HG02623 (cell line): ENCODE measurements at regions not wholly inside any gene's neighbourhood (a gene's known extent, or its start where the extent isn't known, plus 50 kb on each side); places are given as distances from the start of the nearest gene placed in this dataset.

Experiments
- ATAC-seq: cut with Tn5 transposase; IDR thresholded peaks from one replicate; pipeline ENCODE4 v1.9.1; 2021; ENCODE audit warnings: moderate library complexity; ENCODE audit not compliant: unreplicated experiment

- no peak for ATAC-seq
Measured at GRCh38 chr1:219283541-219283940, 109.9 kb downstream of the LYPLAL1 start.

DNA sequence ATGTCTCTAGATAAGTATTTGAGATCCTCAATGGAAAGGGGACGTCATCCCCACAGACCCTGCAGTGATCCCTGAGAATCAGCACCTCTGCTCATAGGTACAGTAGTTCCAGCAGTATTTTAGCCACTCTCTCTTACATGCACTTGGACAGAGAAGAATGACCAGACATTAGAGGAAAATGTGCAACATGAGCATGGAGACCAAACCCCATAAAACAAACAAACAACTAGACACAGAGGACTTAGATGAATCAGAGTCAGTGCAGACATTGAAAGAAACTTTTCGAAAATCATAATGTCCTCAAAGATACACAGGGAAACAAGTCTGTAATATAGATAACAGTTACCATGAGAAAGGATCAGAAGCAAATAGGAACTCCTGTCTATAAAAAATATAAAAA lies 108.2 kb downstream of the LYPLAL1 start:
- ATAC-seq = no peak

DNA sequence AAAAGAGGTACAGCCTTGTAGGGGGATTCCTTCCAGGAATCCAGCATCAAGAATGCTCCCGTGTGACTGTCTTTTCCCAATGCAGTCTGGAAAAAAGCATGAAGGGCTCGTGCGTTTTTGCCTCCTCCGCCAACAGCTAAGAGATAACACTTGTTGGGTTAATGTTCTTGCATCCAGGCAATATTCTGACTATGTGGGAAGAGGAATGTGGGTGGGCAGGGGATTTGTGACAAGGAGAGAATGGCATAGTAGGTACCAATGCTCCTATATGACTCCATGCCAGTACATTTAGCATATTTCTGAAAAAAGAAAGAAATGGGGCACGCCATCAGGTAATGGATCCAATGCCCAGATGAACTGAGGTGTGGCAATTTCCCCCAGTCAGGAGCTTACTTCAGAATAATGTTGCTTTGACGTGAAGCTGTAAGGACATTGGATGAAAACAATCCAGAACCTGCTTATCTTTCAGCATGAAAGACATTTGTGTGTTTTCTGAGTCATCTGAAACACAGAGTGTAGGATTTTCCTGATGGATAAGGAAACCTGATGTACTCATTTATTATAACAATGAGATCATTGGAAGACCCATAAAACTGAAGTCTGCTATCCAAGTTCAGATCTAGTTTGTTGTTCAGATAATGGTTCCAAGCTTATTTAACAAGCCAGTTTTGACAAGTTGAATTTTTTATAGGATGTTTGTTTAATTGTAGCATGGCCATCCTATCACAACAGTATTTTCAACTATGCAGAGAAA lies 105.5 kb downstream of the LYPLAL1 start:
- ATAC-seq = no peak

DNA sequence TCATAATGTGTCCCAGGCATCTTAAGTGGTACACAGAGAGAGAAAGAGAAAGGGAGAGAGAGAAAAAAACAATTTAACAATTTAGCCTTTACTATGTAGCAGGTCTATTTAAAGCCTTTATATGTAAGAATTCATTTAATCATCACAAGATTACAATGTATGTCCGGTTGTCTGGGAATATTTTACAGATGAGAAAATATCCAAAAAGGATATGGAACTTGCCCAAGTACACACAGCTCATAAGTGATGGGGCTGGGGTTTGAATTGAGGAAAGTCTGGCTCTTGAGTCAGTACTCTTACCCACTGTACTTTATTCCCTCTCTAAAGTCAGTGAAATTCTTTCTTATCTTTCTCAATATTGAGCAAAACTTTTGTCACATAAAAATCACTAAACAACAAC lies 104.6 kb downstream of the LYPLAL1 start:
- ATAC-seq = no peak

GRCh38 chr1:219277304-219278105 lies 103.8 kb downstream of the LYPLAL1 start:
- no peak for ATAC-seq

- no peak for ATAC-seq
Measured at GRCh38 chr1:219276049-219276738, 102.5 kb downstream of the LYPLAL1 start.

GRCh38 chr1:219273088-219273686 lies 99.5 kb downstream of the LYPLAL1 start:
- no peak for ATAC-seq

- no peak for ATAC-seq
Measured at GRCh38 chr1:219271818-219272535, 98.3 kb downstream of the LYPLAL1 start.

GRCh38 chr1:219269171-219269570 lies 95.5 kb downstream of the LYPLAL1 start:
- no peak for ATAC-seq

DNA sequence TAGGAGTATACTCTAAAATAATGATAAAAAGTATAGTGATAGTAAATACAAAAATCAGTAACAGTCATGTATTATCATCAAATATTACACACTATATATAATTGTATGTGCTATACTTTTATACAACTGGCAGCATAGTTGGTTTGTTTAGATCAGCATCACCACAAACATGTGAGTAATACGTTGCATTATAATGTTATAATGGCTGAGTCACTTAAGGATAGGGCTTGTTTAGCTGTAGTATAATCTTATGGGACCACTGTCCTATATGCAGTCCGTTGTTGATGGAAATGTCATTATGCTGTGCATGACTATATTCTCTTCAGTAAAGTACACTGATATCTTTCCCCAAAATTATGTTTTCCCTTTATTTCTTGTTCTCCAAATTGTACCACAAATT lies 92.8 kb downstream of the LYPLAL1 start:
- ATAC-seq = no peak

- no peak for ATAC-seq
Measured at GRCh38 chr1:219265026-219265515, 91.4 kb downstream of the LYPLAL1 start.

DNA sequence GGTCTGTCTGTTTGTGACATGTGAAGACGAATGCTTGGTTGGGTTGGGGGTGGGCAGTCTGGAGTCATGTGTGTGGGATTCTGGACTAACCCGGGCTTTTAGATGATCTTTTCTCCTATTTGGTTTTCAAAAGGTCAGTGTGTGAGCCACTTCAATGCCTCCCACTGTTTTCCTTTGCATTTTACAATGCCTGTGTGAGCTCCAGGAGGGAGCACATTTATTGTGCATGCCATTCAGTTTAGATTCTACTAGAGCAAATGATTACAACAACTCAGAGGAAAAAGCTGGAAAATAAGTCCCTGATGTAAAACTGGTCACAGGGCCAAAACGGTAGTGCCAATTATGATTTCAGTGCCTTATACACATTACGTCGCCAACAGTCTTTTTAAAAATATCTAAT lies 90.9 kb downstream of the LYPLAL1 start:
- ATAC-seq = no peak
